CD14-positive monocyte (primary cell): ENCODE measurements at regions not wholly inside any gene's neighbourhood (a gene's known extent, or its start where the extent isn't known, plus 50 kb on each side); places are given as distances from the start of the nearest gene placed in this dataset.
"Not testable (repeated sequence)": the region's sequence is repeated elsewhere in the genome, so short reads cannot be mapped to it uniquely, and the experiment has no call there.

ENCODE experiments used
- DNase-seq, 3 donors: peaks; one replicate each; pipeline ENCODE4 v3.0.0-alpha.2; 2011 to 2022
- H2AFZ ChIP-seq: 2 replicates; pipeline ENCODE4 v1.6.0; 2012; ENCODE audit warnings: mild to moderate bottlenecking, low read depth, low read length, inconsistent platforms; ENCODE audit not compliant: insufficient read depth, poor library complexity, severe bottlenecking
- H3K27ac ChIP-seq, 2 donors: 1 replicate in 1 of 2; 2 replicates in 1 of 2; pipeline ENCODE4 v1.5.1; 2012 to 2013; ENCODE audit warnings: low read length in 2 of 2, control low read depth in 1 of 2, inconsistent platforms in 1 of 2, low read depth in 1 of 2, mild to moderate bottlenecking in 1 of 2
- H3K27me3 ChIP-seq, 2 donors: one replicate each; pipeline versions ENCODE4 v1.6.0 to v1.6.1; 2011 to 2013; ENCODE audit warnings: low read length in 2 of 2; ENCODE audit not compliant: control insufficient read depth in 2 of 2, insufficient read depth in 2 of 2
- H3K36me3 ChIP-seq, 2 donors: replicated peaks in 1 of 2; 1 replicate in 1 of 2; 2 replicates in 1 of 2; pipeline versions ENCODE4 v1.5.1 to v1.6.1; 2012 to 2013; ENCODE audit warnings: low read length in 2 of 2, control low read depth in 1 of 2, inconsistent platforms in 1 of 2, mild to moderate bottlenecking in 1 of 2; ENCODE audit not compliant: insufficient read depth in 2 of 2, control insufficient read depth in 1 of 2
- H3K4me1 ChIP-seq, 2 donors: 1 replicate in 1 of 2; 2 replicates in 1 of 2; pipeline versions ENCODE4 v1.5.1 to v1.6.1; 2012 to 2013; ENCODE audit warnings: low read length in 2 of 2, control low read depth in 1 of 2, inconsistent platforms in 1 of 2, mild to moderate bottlenecking in 1 of 2, moderate library complexity in 1 of 2; ENCODE audit not compliant: insufficient read depth in 2 of 2, control insufficient read depth in 1 of 2
- H3K4me2 ChIP-seq: replicated peaks from 2 replicates; pipeline ENCODE3; 2012; ENCODE audit warnings: low read length, moderate library complexity, mild to moderate bottlenecking; ENCODE audit not compliant: poor library complexity, severe bottlenecking; ENCODE audit errors: extremely low read depth
- H3K4me3 ChIP-seq, 3 experiments: fragments of 200-600 bp in 1 of 3; sonication (generic) in 1 of 3; replicated peaks in 1 of 3; 1 replicate in 2 of 3; 2 replicates in 1 of 3; pipeline ENCODE4 v1.5.1; 2011 to 2013; ENCODE audit warnings: low read length in 3 of 3, mild to moderate bottlenecking in 3 of 3, control low read depth in 2 of 3, low read depth in 2 of 3, inconsistent platforms in 1 of 3, moderate library complexity in 1 of 3
- H3K79me2 ChIP-seq: 2 replicates; pipeline ENCODE4 v1.6.0; 2012; ENCODE audit warnings: mild to moderate bottlenecking, control low read depth, inconsistent platforms, low read length, moderate library complexity; ENCODE audit not compliant: insufficient read depth
- H3K9ac ChIP-seq: 2 replicates; pipeline ENCODE4 v1.6.0; 2017; ENCODE audit warnings: low read length, mild to moderate bottlenecking; ENCODE audit not compliant: insufficient read depth, poor library complexity, severe bottlenecking
- H3K9me3 ChIP-seq, 2 donors: replicated peaks in 1 of 2; 1 replicate in 1 of 2; 2 replicates in 1 of 2; pipeline versions ENCODE4 v1.5.1 to v1.6.1; 2012 to 2013; ENCODE audit warnings: low read length in 2 of 2, control low read depth in 1 of 2; ENCODE audit not compliant: control insufficient read depth in 1 of 2, insufficient read depth in 1 of 2
- H4K20me1 ChIP-seq: 2 replicates; pipeline ENCODE4 v1.6.0; 2012; ENCODE audit warnings: mild to moderate bottlenecking, low read length, control low read depth, moderate library complexity; ENCODE audit not compliant: insufficient read depth
- H3K27ac Mint-ChIP-seq, 7 donors: one replicate each; pipeline ENCODE4 v1.8.0; 2020; ENCODE audit warnings: mild to moderate bottlenecking in 7 of 7, mixed read lengths in 7 of 7, moderate library complexity in 6 of 7, inconsistent platforms in 2 of 7
- H3K27me3 Mint-ChIP-seq, 3 donors: one replicate each; pipeline ENCODE4 v1.8.0; 2021 to 2022; ENCODE audit warnings: low read depth in 3 of 3, mild to moderate bottlenecking in 3 of 3, mixed read lengths in 3 of 3, moderate library complexity in 3 of 3, inconsistent platforms in 1 of 3
- H3K36me3 Mint-ChIP-seq, 2 donors: one replicate each; pipeline ENCODE4 v1.8.0; 2020; ENCODE audit warnings: mixed read lengths in 2 of 2, inconsistent platforms in 1 of 2, mild to moderate bottlenecking in 1 of 2
- H3K4me1 Mint-ChIP-seq: one replicate; pipeline ENCODE4 v1.8.0; 2020; ENCODE audit warnings: mild to moderate bottlenecking, mixed read lengths
- H3K4me3 Mint-ChIP-seq, 2 donors: one replicate each; pipeline ENCODE4 v1.8.0; 2020; ENCODE audit warnings: mild to moderate bottlenecking in 2 of 2, mixed read lengths in 2 of 2, moderate library complexity in 1 of 2
- H3K9me3 Mint-ChIP-seq, 7 donors: one replicate each; pipeline ENCODE4 v1.8.0; 2020 to 2022; ENCODE audit warnings: mixed read lengths in 7 of 7, mild to moderate bottlenecking in 6 of 7, moderate library complexity in 6 of 7, inconsistent platforms in 2 of 7
- WGBS: methylation state at CpG from one replicate; pipeline ENCODE4 v1.1.5; 2013; ENCODE audit warnings: missing lambda C conversion rate; ENCODE audit not compliant: insufficient coverage; 5-methylcytosine and 5-hydroxymethylcytosine counted together
- intact Hi-C, 2 donors: fragments of 100-400 bp; cut with micrococcal nuclease; formaldehyde crosslinking; loops; one replicate each; pipeline versions ENCODE4 v1.15.0 to v1.15.1; 2023
- TF ChIP-seq, protein P1 (sequence below): fragments of 200-600 bp; IDR thresholded peaks from one replicate; pipeline ENCODE4 v1.8.0; 2022; ENCODE audit warnings: antibody characterized with exemption, mild to moderate bottlenecking

DNA sequence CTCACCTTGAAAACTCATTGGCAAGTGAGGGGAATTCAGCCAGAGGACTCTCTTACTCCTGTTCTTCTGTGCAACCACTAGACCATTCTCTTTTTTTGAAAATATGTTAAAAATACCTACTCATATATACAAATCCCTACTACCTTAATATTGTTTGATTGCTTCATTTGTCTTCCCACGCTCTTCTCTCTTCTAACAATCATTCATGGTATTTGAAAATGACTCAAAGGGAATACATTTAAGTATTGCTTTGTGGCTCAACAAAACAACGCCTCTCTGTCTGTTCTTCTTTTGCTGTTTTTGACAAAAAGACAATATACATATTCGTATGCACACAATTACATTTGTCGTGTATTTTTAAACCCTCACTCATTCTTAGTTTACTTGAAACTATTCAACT lies 589.4 kb downstream of the ANKRD50 start:
- H3K4me1 ChIP-seq = no peaks in the 10 kb centered on the region
- TF ChIP-seq, protein P1, sequence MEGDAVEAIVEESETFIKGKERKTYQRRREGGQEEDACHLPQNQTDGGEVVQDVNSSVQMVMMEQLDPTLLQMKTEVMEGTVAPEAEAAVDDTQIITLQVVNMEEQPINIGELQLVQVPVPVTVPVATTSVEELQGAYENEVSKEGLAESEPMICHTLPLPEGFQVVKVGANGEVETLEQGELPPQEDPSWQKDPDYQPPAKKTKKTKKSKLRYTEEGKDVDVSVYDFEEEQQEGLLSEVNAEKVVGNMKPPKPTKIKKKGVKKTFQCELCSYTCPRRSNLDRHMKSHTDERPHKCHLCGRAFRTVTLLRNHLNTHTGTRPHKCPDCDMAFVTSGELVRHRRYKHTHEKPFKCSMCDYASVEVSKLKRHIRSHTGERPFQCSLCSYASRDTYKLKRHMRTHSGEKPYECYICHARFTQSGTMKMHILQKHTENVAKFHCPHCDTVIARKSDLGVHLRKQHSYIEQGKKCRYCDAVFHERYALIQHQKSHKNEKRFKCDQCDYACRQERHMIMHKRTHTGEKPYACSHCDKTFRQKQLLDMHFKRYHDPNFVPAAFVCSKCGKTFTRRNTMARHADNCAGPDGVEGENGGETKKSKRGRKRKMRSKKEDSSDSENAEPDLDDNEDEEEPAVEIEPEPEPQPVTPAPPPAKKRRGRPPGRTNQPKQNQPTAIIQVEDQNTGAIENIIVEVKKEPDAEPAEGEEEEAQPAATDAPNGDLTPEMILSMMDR = no peak
- Mint-ChIP-seq H3K27ac (no peak overlapping the region), H3K36me3 (no peaks in the 10 kb centered on the region), H3K9me3 (peaks cover 0 to 5% (median 0%) of the 10 kb centered on the region in 7 donors), H3K27me3 (no peaks in the 10 kb centered on the region), H3K4me1 (no peaks in the 10 kb centered on the region), H3K4me3 (no peak overlapping the region)
- DNase-seq = no peak
- H3K27me3 ChIP-seq = no peaks in the 10 kb centered on the region
- no peaks in the 10 kb centered on the region for H3K79me2 ChIP-seq
- no peak overlapping the region for H2AFZ ChIP-seq
- no peak overlapping the region for H3K4me2 ChIP-seq
- no peak overlapping the region for H3K9ac ChIP-seq
- no peak overlapping the region for H3K4me3 ChIP-seq
- WGBS = no CpG with 5 or more reads among the region's 4 CpGs
- H3K27ac ChIP-seq = no peak overlapping the region
- intact Hi-C loops = no loop called here
- H3K9me3 ChIP-seq = no peaks in the 10 kb centered on the region
- H3K36me3 ChIP-seq = no peaks in the 10 kb centered on the region
- no peaks in the 10 kb centered on the region for H4K20me1 ChIP-seq

DNA sequence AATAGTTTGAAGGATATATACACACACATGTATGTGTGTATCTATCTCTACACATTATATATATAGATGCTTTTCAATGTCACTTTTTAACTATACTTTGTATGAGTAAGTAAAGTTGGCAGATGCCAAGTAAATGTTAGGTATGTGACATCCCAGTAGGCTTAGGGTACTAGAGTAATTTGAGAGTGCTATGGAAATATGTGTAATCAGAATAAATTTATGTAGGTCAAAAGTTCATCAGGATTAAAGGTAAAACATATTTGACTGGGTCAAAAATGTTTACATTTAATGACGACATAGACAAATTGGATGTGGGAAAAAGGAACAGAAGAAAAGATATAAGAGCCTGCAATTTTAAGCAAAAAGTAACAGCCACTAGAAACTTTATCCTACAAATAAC lies 588.8 kb downstream of the ANKRD50 start:
- Histone ChIP-seq H2AFZ (no peak overlapping the region), H4K20me1 (no peaks in the 10 kb centered on the region), H3K4me3 (no peak overlapping the region), H3K4me2 (no peak overlapping the region), H3K4me1 (no peaks in the 10 kb centered on the region), H3K9ac (no peak overlapping the region), H3K9me3 (no peaks in the 10 kb centered on the region), H3K36me3 (no peaks in the 10 kb centered on the region), H3K79me2 (no peaks in the 10 kb centered on the region), H3K27ac (no peak overlapping the region), H3K27me3 (no peaks in the 10 kb centered on the region)
- Mint-ChIP-seq H3K27ac (no peak overlapping the region), H3K4me1 (no peaks in the 10 kb centered on the region), H3K27me3 (no peaks in the 10 kb centered on the region), H3K4me3 (no peak overlapping the region), H3K36me3 (no peaks in the 10 kb centered on the region), H3K9me3 (peaks cover 0 to 6% (median 4%) of the 10 kb centered on the region in 7 donors)
- DNase-seq = no peak
- WGBS = no CpG with 5 or more reads among the region's 1 CpG
- intact Hi-C loops = no loop called here
- TF ChIP-seq, protein P1 = no peak

DNA sequence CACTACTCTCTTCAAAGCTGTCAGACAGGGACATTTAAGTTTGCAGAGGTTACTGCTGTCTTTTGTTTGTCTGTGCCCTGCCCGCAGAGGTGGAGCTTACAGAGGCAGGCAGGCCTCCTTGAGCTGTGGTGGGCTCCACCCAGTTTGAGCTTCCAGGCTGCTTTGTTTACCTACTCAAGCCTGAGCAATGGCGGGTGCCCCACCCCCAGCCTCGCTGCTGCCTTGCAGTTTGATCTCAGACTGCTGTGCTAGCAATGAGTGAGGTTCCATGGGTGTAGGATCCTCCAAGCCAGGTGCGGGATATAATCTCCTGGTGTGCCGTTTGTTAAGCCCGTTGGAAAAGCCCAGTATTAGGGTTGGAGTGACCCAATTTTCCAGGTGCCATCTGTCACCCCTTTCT lies 581.2 kb downstream of the ANKRD50 start:
- H3K79me2 ChIP-seq, H3K27ac ChIP-seq, H3K4me1 ChIP-seq, DNase-seq, H3K27me3 ChIP-seq, H3K4me1 Mint-ChIP-seq, H3K36me3 Mint-ChIP-seq, H3K4me3 ChIP-seq, H2AFZ ChIP-seq, H3K4me3 Mint-ChIP-seq, H3K36me3 ChIP-seq, H4K20me1 ChIP-seq, intact Hi-C loops, H3K27me3 Mint-ChIP-seq, H3K9me3 ChIP-seq, H3K9ac ChIP-seq, H3K4me2 ChIP-seq: not testable (repeated sequence)
- peak overlapping the region in 1 of 7 donors; percentile 17 for H3K27ac Mint-ChIP-seq
- WGBS = 100% methylated on average over 3 of the region's 6 CpGs
- H3K9me3 Mint-ChIP-seq = peaks cover 12 to 30% (median 27%) of the 10 kb centered on the region in 7 donors
